KOPT-K1 (cell line): ENCODE measurements at regions not wholly inside any gene's neighbourhood (a gene's known extent, or its start where the extent isn't known, plus 50 kb on each side); places are given as distances from the start of the nearest gene placed in this dataset.

Experiments used
- H3K27ac ChIP-seq: fragments of 200-600 bp; sonication (generic); 2 replicates; pipeline ENCODE4 v1.5.1; 2016; ENCODE audit warnings: antibody characterized with exemption, mild to moderate bottlenecking, low read depth, low read length; ENCODE audit not compliant: poor library complexity, severe bottlenecking
- H3K36me3 ChIP-seq: fragments of 200-600 bp; sonication (generic); 2 replicates; pipeline ENCODE4 v1.5.1; 2017; ENCODE audit warnings: antibody characterized with exemption, mild to moderate bottlenecking, low read length, moderate library complexity; ENCODE audit not compliant: insufficient read depth
- H3K9me3 ChIP-seq: fragments of 200-600 bp; sonication (generic); 2 replicates; pipeline ENCODE4 v1.5.1; 2017; ENCODE audit warnings: antibody characterized with exemption, low read length, mild to moderate bottlenecking; ENCODE audit not compliant: insufficient read depth, poor library complexity, severe bottlenecking

GRCh38 chr22:47776329-47776728 is 1013.9 kb downstream of the TBC1D22A start:
- no peaks in the 10 kb centered on the region for H3K9me3 ChIP-seq
- H3K36me3 ChIP-seq = no peaks in the 10 kb centered on the region
- no peak overlapping the region for H3K27ac ChIP-seq

- Histone ChIP-seq H3K36me3 (no peaks in the 10 kb centered on the region), H3K9me3 (no peaks in the 10 kb centered on the region), H3K27ac (no peak overlapping the region)
These were observed 1013.2 kb downstream of the TBC1D22A start for GRCh38 chr22:47775686-47776085.

- no peak overlapping the region for H3K27ac ChIP-seq
- no peaks in the 10 kb centered on the region for H3K36me3 ChIP-seq
These were observed 1012.7 kb downstream of the TBC1D22A start for GRCh38 chr22:47775191-47775590.

GRCh38 chr22:47773635-47774034 is 1011.2 kb downstream of the TBC1D22A start:
- no peaks in the 10 kb centered on the region for H3K36me3 ChIP-seq
- no peaks in the 10 kb centered on the region for H3K9me3 ChIP-seq
- no peak overlapping the region for H3K27ac ChIP-seq

More at GRCh38 chr22:47775191-47775590, 1012.7 kb downstream of the TBC1D22A start:
- H3K9me3 ChIP-seq = no peaks in the 10 kb centered on the region

- Histone ChIP-seq H3K27ac (no peak overlapping the region), H3K9me3 (no peaks in the 10 kb centered on the region)
These were observed 1010.4 kb downstream of the TBC1D22A start for GRCh38 chr22:47772864-47773263.

GRCh38 chr22:47769652-47770051 is 1007.2 kb downstream of the TBC1D22A start:
- no peaks in the 10 kb centered on the region for H3K36me3 ChIP-seq
- H3K9me3 ChIP-seq = no peaks in the 10 kb centered on the region
- H3K27ac ChIP-seq = no peak overlapping the region

More at GRCh38 chr22:47772864-47773263, 1010.4 kb downstream of the TBC1D22A start:
- H3K36me3 ChIP-seq = no peaks in the 10 kb centered on the region

GRCh38 chr22:47768027-47768426 is 1005.6 kb downstream of the TBC1D22A start:
- Histone ChIP-seq H3K27ac (no peak overlapping the region), H3K36me3 (no peaks in the 10 kb centered on the region), H3K9me3 (no peaks in the 10 kb centered on the region)

GRCh38 chr22:47767403-47767802 is 1005.0 kb downstream of the TBC1D22A start:
- Histone ChIP-seq H3K27ac (no peak overlapping the region), H3K36me3 (no peaks in the 10 kb centered on the region), H3K9me3 (no peaks in the 10 kb centered on the region)

- H3K9me3 ChIP-seq = no peaks in the 10 kb centered on the region
- no peaks in the 10 kb centered on the region for H3K36me3 ChIP-seq
- H3K27ac ChIP-seq = no peak overlapping the region
These were observed 1003.3 kb downstream of the TBC1D22A start for GRCh38 chr22:47765757-47766156.

GRCh38 chr22:47762141-47762540 is 999.7 kb downstream of the TBC1D22A start:
- Histone ChIP-seq H3K36me3 (no peaks in the 10 kb centered on the region), H3K9me3 (peaks cover 10% of the 10 kb centered on the region), H3K27ac (no peak overlapping the region)

- Histone ChIP-seq H3K27ac (no peak overlapping the region), H3K36me3 (no peaks in the 10 kb centered on the region), H3K9me3 (peaks cover 12% of the 10 kb centered on the region)
These were observed 997.5 kb downstream of the TBC1D22A start for GRCh38 chr22:47759909-47760308.

- no peak overlapping the region for H3K27ac ChIP-seq
These were observed 995.3 kb downstream of the TBC1D22A start for GRCh38 chr22:47757741-47758140.

GRCh38 chr22:47750086-47750485 is 987.6 kb downstream of the TBC1D22A start:
- Histone ChIP-seq H3K9me3 (no peaks in the 10 kb centered on the region), H3K27ac (no peak overlapping the region), H3K36me3 (no peaks in the 10 kb centered on the region)

More at GRCh38 chr22:47757741-47758140, 995.3 kb downstream of the TBC1D22A start:
- H3K9me3 ChIP-seq = peaks cover 12% of the 10 kb centered on the region
- H3K36me3 ChIP-seq = no peaks in the 10 kb centered on the region

GRCh38 chr22:47748957-47749356 is 986.5 kb downstream of the TBC1D22A start:
- no peak overlapping the region for H3K27ac ChIP-seq
- H3K36me3 ChIP-seq = no peaks in the 10 kb centered on the region
- H3K9me3 ChIP-seq = no peaks in the 10 kb centered on the region

GRCh38 chr22:47748271-47748670 is 985.8 kb downstream of the TBC1D22A start:
- Histone ChIP-seq H3K36me3 (no peaks in the 10 kb centered on the region), H3K27ac (no peak overlapping the region), H3K9me3 (no peaks in the 10 kb centered on the region)

GRCh38 chr22:47740109-47740805 is 977.8 kb downstream of the TBC1D22A start:
- Histone ChIP-seq H3K27ac (no peak overlapping the region), H3K36me3 (no peaks in the 10 kb centered on the region), H3K9me3 (no peaks in the 10 kb centered on the region)
